Amygdala (tissue), 56 donors: ENCODE measurements at regions not wholly inside any gene's neighbourhood (a gene's known extent, or its start where the extent isn't known, plus 50 kb on each side); places are given as distances from the start of the nearest gene placed in this dataset.
"Not testable (repeated sequence)": the region's sequence is repeated elsewhere in the genome, so short reads cannot be mapped to it uniquely, and the experiment has no call there.

Experiments used
- DNase-seq, 56 donors: peaks; one replicate each; lab custom pipeline; 2025; lab: John Stamatoyannopoulos, UW

DNA sequence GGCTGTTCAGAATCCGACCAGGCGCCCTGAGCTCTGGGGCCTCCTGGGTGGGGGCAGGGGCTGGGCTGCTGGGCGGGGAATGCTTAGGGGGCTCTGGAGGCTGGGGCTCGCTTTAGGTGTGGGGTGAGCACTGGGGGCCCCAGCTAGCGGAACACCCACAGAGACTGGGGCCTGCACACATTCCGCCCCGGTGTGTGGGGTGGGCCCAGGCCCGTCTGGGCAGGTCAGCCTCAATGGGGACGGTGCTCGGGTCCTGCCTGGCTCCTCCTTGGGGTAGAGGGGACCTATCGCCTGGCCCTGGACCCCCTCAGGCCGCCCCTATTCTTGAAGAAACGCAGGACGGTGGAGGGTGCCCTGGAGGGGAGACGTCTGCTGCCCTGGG lies 364.8 kb downstream of the TMEM121 start:
- no peak for DNase-seq

DNA sequence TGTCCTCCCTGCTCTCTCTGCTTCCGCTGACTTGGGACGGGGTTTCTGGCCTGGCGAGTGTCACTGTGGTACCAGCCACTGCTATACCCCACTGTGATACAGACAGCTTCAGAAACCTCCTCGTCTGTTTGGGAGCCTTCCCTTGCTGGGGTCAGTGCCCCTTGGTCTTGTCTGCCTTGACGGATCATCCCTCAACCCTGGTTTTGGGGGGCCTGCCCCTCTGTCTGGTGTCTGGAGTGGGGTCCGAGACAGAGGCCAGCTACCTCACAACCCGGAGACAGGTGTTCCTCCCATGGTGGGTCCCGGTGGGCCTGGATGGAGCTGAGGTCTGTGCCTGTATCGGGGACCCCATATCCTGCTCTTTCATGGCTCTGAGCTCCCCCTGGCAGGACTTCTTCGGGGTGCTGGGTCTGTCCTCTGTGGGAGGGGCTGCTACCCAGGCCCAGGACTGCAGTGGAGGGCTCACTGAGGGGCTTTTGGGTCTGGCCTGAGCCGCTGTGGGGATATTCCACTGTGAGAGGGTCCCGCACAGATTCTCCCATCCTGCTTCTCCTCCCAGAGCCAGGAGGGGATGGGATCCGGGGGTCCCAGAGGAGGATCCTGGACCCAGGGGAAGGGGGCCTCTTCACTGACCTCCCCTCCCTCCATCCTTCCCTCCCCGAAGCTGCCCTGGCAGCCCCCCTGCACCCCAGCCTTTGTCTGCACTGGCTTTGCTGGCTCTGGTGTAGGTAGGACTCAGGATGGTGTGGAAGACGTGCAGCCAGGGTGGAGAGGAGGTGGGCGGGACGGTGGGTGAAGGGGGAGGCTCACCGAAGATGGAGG lies 365.5 kb downstream of the TMEM121 start:
- no peak for DNase-seq

DNA sequence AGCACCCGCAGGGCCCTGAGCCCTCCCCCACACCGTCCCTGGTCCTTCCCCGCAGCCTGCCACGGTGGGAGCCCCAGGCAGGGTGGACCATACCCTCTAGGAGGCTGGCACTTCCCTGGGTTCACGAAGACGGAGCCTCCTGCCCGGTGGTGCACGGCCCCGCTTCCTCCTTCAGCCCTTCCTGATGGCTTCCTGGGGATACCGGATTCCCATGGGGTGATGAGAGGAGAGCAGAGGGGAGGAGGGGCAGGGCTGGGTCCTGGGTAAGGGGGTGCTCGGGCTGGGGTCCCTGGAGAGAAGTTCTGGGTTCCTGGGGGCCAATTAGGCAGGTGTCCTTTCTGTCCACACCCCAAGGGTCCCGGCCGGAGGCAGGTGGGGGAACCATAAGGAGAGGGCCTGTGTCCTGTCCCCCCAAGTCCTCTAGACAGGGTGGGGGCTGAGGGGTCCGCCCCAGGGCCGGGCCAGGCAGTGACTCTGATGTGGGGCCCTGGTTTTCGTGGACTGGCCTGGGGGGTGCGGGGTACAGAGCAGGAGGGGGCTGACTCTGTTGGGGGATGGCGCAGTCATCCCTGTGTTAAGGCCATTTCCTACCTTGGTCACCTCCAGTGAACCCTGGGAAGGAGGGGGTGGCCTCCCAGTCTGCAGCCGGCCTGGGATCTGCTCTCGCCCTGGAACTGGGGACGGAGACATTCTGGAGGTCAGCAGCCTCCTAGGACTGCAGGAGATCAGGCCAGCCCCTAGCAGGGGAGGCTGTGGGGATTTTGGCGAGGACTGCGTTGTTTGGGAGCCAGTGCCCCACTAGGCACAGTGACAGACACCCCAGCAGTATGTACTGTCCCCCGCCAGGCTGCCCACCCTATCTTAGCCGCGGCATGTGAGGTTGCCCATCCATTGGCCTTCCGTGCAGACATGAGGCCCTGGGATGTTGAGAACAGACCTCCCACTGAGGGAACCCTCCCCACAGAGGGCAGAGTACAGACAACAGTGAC lies 366.4 kb downstream of the TMEM121 start:
- DNase-seq = not testable (repeated sequence)

GRCh38 chr14:105893686-105894085 lies 367.3 kb downstream of the TMEM121 start:
- not testable (repeated sequence) for DNase-seq

DNA sequence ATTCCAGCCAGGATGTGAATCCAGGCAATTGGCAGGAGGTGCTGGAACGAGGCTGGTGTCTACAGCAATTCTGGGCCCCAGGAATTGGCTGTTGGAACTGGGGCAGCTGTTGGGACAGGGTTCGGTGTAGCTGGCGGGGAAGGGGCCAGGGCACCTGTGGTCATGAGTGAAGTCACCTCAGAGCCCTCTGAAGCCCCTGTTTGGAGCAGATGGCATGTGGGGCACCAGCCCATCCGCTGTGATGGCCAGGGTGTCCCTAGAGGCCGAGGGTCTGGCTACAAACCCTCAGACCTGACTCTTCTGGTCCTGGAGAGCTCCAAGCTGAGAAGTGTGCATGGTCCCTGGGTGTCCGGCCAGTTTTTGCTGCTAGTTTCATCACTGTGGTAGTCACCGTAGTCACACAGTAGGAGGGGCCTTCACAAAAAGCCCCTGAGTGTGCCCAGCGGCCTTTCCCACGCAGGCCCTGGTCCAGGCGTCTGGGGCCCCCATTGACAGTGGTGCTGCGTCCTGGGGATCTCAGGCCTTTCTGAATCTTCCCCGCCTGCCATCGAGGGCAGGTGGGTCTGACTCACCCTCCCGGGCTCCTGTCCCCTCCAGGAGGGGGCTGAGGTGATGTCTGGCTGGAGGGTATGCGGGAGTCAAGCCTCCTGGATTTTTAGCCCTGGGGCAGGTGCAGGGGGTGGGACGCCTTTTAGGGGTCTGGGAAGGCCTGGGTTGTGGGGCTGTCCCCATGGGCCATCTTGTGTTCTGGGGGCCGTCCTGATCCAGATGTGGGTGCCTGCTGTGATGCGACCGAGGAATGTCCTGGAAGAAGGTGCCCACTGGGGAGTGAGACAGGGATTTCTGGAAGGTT lies 368.0 kb downstream of the TMEM121 start:
- no peak for DNase-seq

DNA sequence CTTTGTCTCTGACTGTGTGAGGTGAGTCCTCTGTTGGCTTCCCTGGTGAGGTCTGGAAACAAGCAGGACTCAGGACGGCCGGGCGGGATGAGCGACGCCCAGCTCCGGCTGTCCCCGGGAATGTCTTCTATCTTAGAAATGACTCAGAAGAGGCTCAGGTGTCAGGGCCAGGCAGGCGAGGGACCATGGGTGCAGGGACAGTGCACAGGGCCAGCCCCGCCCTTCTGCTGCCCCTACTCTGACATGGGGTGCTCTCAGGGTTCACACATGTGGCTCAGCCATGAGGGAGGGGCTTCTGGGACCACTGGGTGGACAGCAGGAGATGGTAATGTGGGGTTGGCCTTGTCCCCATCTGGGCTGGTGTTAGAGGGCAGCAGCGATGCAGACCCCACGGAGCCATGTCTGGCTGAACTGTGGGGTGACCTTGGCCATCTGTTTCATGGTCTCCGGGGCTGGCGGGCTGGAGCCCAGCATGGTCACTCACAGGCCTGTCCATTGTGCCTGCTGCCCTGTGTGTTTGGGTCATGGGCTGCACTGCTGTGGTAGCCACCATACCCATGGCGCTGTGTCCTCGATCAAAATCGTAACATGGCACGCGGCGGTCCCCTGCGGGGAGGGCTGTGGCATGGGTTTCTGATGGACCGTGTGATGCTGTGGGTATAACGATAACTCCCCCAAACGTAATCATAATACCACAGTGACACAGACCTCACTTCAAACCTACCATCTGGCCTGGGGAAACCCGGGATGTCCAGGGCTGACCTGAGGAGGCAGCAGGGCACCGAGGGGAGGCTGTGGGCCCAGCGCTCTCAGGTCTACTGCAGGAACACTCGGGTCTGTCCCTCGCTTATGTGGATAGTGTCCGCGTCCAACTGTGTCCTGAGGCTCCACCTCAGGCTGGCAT lies 368.8 kb downstream of the TMEM121 start:
- DNase-seq = no peak

DNA sequence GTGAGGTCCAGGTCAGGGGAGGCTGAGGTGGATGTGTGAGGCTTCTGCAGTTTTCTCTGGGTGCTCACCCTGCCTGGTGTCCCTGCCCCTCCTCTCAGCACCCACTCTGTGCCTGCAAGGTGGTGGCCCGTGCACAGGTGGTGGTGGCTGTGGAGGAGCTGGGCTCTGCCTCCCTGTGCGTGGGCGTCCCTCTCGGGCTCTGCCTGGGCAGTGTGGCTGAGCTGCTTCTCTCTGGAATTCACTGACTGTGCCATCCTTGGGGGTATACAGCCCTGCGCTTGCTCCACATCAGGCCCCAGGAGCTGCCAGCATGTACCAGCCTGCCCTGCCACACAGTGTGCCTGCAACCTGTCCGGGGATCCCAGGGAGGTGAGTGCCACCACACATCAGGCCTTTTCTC lies 369.8 kb downstream of the TMEM121 start:
- DNase-seq = not testable (repeated sequence)

- not testable (repeated sequence) for DNase-seq
Observed at GRCh38 chr14:105896961-105897724, 370.8 kb downstream of the TMEM121 start.

DNA sequence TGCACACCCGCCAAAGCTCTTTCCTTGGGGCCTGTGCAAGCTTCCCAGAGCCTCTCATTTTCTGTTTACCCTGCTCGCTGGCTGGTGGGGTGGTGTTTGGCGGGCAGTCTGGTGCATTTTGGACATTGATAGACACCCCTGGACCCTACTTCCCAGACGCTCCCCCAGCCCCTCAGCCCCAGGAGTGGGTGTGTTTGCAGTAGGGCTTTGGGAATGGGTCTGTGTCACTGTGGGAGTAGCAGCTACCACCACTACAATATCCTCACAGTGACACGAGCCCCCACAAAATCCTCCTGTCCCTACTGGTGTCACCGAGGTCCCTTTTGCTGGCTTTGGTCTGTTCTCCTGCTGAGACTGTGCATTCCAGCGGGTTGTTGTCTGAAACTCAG lies 371.3 kb downstream of the TMEM121 start:
- no peak for DNase-seq

- no peak for DNase-seq
Observed at GRCh38 chr14:105898482-105899010, 372.2 kb downstream of the TMEM121 start.

DNA sequence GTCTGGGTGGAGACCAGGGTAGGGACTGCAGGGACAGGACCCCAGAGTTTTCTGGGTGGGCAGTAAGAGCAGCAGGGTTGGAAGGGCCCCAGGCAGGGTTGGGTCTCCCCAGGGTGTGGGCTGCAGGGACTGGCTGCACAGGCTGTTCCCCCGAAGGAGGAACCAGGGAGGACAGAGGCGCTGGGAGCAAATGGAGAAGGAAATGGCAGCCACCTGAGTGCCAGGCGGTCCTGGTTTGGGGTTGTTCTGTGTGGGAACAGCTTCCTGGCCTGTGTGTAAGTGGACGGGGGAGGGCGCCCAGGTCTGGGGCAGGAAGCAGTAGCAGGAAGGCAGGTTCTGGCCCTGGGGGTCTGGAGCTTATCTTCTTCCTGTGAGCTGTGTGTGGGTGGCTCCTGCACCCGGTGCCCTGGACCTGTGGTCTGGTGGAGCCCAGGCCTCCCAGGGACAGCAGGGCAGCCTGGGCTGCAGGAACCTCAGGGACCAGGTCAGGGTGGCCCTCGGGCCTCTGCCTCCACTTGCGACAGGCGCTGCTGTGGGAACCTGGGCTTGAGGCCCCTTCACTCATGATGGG lies 372.8 kb downstream of the TMEM121 start:
- no peak for DNase-seq

- no peak for DNase-seq
Observed at GRCh38 chr14:105899657-105900397, 373.4 kb downstream of the TMEM121 start.

- DNase-seq = no peak
Observed at GRCh38 chr14:105900398-105901160, 374.2 kb downstream of the TMEM121 start.

DNA sequence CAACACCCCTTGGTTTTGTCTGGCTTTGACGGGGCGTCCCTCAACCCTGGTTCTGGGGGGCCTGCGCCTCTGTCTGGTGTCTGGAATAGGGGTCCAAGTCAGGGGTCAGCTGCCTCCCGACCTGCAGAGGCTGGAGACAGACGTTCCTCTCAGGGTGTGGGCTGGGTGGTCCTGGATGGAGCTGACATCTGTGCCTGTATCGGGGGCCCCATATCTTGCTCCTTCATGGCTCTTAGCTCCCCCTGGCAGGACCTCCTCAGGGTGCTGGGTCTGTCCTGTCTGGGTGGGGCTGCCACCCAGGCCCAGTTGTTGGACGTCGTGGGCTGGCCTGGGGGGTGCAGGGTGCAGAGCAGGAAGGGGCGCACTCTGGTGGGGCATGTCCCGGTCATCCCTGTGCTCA lies 374.8 kb downstream of the TMEM121 start:
- no peak for DNase-seq

GRCh38 chr14:105902131-105902898 lies 375.9 kb downstream of the TMEM121 start:
- DNase-seq = no peak

- DNase-seq = not testable (repeated sequence)
Observed at GRCh38 chr14:105902899-105903165, 376.4 kb downstream of the TMEM121 start.
